Activated CD4-positive, alpha-beta T cell treated with anti-CD3 and anti-CD28 coated beads, Interleukin-2, amount 10 ng/mL, durations not matched to agents 7 days and 5 days (primary cell): ENCODE measurements at regions not wholly inside any gene's neighbourhood (a gene's known extent, or its start where the extent isn't known, plus 50 kb on each side); places are given as distances from the start of the nearest gene placed in this dataset.
A peak's percentile ranks its signal among the peaks of the same experiment; 100 is the strongest.

ENCODE experiments used
- CTCF ChIA-PET: fragments of 350-600 bp; sonication (Branson Sonifier 250); formaldehyde crosslinking; loops from one replicate; lab custom pipeline; 2021; ENCODE audit warnings: antibody characterized with exemption; lab: Charles Lee
- POLR2A ChIA-PET: fragments of 350-600 bp; sonication (Branson Sonifier 250); formaldehyde crosslinking; loops from one replicate; lab custom pipeline; 2021; ENCODE audit warnings: antibody characterized with exemption; lab: Charles Lee
- DNase-seq: peaks from one replicate; pipeline ENCODE4 v3.0.0-alpha.2; 2020
- H3K27ac Mint-ChIP-seq: one replicate; pipeline ENCODE4 v1.8.0; 2021; ENCODE audit warnings: mild to moderate bottlenecking, moderate library complexity, mixed read lengths
- H3K27me3 Mint-ChIP-seq: one replicate; pipeline ENCODE4 v1.8.0; 2021; ENCODE audit warnings: mixed read lengths
- H3K36me3 Mint-ChIP-seq: one replicate; pipeline ENCODE4 v1.8.0; 2021; ENCODE audit warnings: low read depth, mixed read lengths
- H3K4me1 Mint-ChIP-seq: one replicate; pipeline ENCODE4 v1.8.0; 2021; ENCODE audit warnings: mixed read lengths
- H3K4me3 Mint-ChIP-seq: one replicate; pipeline ENCODE4 v1.8.0; 2021; ENCODE audit warnings: mild to moderate bottlenecking, moderate library complexity, mixed read lengths
- H3K9me3 Mint-ChIP-seq: one replicate; pipeline ENCODE4 v1.8.0; 2021; ENCODE audit warnings: mixed read lengths

DNA sequence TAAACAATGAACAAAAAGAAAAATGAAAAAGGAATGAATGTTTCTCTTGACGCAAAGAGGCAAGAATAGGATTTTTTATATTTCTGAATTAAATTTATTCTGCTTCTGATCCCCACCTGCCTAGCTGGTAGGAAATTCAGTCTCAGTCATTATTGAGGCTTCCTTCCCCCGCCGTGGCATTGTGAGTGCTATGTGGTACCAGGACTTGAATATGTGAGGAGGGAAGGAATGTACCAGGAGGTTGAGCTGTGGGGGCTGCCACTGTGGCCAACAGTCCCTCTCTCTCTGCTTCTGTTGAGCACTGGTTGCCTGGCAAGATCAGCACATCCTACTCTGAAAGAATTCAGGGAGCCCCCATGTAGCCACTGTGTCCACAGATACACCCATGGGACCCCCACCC, 368.1 kb upstream of the JARID2 start:
- Mint-ChIP-seq H3K27me3 (no peaks in the 10 kb centered on the region), H3K4me3 (no peak overlapping the region), H3K4me1 (peaks cover 49% of the 10 kb centered on the region), H3K36me3 (peaks cover 1% of the 10 kb centered on the region), H3K27ac (peak overlapping the region; percentile 43), H3K9me3 (no peaks in the 10 kb centered on the region)
- ChIA-PET CTCF (interaction anchor here (1.4 to 1.6 kb wide), 2 partner anchors 8 to 10 kb away, joined by 3 to 5 read pairs; no protein-coding TSS in a partner anchor), POLR2A (no interaction called here)
- DNase-seq, result no peak

GRCh38 chr6:14880052-14880451, 365.8 kb upstream of the JARID2 start:
- no peaks in the 10 kb centered on the region for H3K27me3 Mint-ChIP-seq
- no peak overlapping the region for H3K27ac Mint-ChIP-seq
- ChIA-PET CTCF (no interaction called here), POLR2A (no interaction called here)
- H3K4me1 Mint-ChIP-seq, result peaks cover 36% of the 10 kb centered on the region
- no peaks in the 10 kb centered on the region for H3K36me3 Mint-ChIP-seq
- no peak for DNase-seq
- no peak overlapping the region for H3K4me3 Mint-ChIP-seq
- no peaks in the 10 kb centered on the region for H3K9me3 Mint-ChIP-seq

- Mint-ChIP-seq H3K9me3 (no peaks in the 10 kb centered on the region), H3K36me3 (no peaks in the 10 kb centered on the region), H3K4me3 (no peak overlapping the region), H3K4me1 (peaks cover 30% of the 10 kb centered on the region), H3K27ac (peak overlapping the region; percentile 38), H3K27me3 (no peaks in the 10 kb centered on the region)
- ChIA-PET CTCF (interaction anchor here (0.6 kb wide), 1 partner anchor 625 kb away, joined by 4 read pairs; no protein-coding TSS in a partner anchor), POLR2A (no interaction called here)
- no peak for DNase-seq
Measured at GRCh38 chr6:14880677-14881076, 365.2 kb upstream of the JARID2 start.

GRCh38 chr6:14881398-14881797, 364.5 kb upstream of the JARID2 start:
- peaks cover 23% of the 10 kb centered on the region for H3K4me1 Mint-ChIP-seq
- ChIA-PET CTCF (interaction anchor here (0.6 kb wide), 1 partner anchor 626 kb away, joined by 4 read pairs; no protein-coding TSS in a partner anchor), POLR2A (no interaction called here)
- no peaks in the 10 kb centered on the region for H3K36me3 Mint-ChIP-seq
- no peak for DNase-seq
- no peaks in the 10 kb centered on the region for H3K27me3 Mint-ChIP-seq
- no peaks in the 10 kb centered on the region for H3K9me3 Mint-ChIP-seq
- H3K27ac Mint-ChIP-seq, result no peak overlapping the region
- H3K4me3 Mint-ChIP-seq, result no peak overlapping the region

DNA sequence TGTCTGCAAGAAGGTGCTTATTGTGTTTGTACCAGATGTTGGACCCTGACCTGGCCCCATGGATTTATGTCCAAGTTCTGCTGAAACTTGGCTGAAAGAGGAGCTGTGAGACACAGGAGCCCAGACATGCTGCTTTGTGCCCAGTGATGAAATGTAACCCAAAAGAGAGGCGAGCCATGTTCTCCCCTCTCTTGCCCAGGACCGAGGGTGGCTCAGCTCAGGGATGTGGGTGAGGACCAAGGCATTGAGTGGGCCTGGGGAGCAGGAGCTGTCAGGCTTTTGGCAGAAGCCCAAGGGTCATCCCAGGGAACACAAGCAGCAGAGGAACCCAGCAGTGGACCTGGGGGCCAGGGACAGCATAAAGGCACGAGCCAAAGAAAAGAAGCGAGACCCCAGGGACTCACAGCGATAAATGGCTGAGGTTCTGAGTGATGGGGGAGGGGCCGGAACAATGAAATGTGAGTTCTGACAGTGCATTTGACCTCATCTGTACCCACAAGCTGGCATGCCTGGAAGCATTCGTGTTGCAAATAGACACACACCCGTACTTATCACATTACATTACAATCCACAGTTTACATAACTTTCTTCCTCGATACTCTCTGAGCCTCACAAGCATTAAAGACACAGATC, 363.4 kb upstream of the JARID2 start:
- CTCF ChIA-PET, result no interaction called here
- H3K27ac Mint-ChIP-seq, result no peak overlapping the region

DNA sequence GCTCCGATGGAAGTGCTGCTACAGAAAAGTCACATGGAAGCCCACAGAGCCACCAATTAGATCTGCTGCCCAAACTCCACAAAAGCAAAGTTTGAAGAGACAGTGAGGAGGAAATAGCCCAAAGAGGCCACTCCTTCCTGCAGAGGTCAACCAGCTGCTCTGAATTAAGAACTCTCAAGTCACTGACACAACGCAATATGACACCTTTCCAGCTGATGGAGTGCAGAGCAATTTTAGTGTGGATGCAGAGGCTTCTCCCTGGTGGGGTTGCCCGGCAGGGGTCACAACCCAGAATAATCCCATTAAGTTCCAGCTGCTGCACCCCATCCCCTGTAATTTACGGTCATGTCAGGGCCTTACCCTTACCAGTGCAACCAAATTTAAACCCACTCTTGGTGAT, 361.9 kb upstream of the JARID2 start:
- Mint-ChIP-seq H3K27me3 (no peaks in the 10 kb centered on the region), H3K9me3 (no peaks in the 10 kb centered on the region), H3K27ac (no peak overlapping the region), H3K4me1 (no peaks in the 10 kb centered on the region), H3K4me3 (no peak overlapping the region), H3K36me3 (no peaks in the 10 kb centered on the region)
- no peak for DNase-seq
- ChIA-PET CTCF (no interaction called here), POLR2A (no interaction called here)

More for the DNA sequence above, 363.4 kb upstream of the JARID2 start:
- Mint-ChIP-seq H3K9me3 (no peaks in the 10 kb centered on the region), H3K27me3 (no peaks in the 10 kb centered on the region), H3K4me3 (no peak overlapping the region), H3K36me3 (no peaks in the 10 kb centered on the region), H3K4me1 (peaks cover 13% of the 10 kb centered on the region)
- DNase-seq, result no peak
- POLR2A ChIA-PET, result no interaction called here

GRCh38 chr6:14885498-14885897, 360.4 kb upstream of the JARID2 start:
- no peaks in the 10 kb centered on the region for H3K27me3 Mint-ChIP-seq
- POLR2A ChIA-PET, result no interaction called here
- H3K4me1 Mint-ChIP-seq, result no peaks in the 10 kb centered on the region
- DNase-seq, result no peak
- H3K9me3 Mint-ChIP-seq, result peaks cover 5% of the 10 kb centered on the region
- no peaks in the 10 kb centered on the region for H3K36me3 Mint-ChIP-seq
- CTCF ChIA-PET, result interaction anchor here (0.6 to 1.0 kb wide), 7 partner anchors 9 to 973 kb away, joined by 3 to 10 read pairs (median 3); no protein-coding TSS in a partner anchor
- no peak overlapping the region for H3K27ac Mint-ChIP-seq
- H3K4me3 Mint-ChIP-seq, result no peak overlapping the region

DNA sequence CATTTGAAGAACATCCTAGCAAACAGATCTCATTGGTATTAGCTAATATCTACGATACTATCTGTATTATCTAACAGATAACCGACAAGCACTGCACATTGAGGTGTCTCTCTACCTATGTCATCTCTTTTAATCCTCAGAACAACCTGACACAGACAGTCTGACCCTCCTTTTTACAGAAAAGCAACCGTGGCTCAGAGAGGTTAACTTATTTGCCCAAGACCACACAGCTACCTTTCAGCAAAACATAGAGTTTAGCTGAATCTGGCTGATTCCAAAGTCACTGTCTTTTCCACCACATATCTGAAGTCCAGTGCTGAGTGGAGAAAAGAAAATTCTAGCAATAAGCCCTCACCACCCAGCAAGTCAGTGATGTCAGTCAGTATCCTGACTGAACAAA, 358.7 kb upstream of the JARID2 start:
- H3K27ac Mint-ChIP-seq, result no peak overlapping the region
- no peak for DNase-seq
- H3K9me3 Mint-ChIP-seq, result peaks cover 8% of the 10 kb centered on the region
- ChIA-PET CTCF (no interaction called here), POLR2A (no interaction called here)
- no peak overlapping the region for H3K4me3 Mint-ChIP-seq
- no peaks in the 10 kb centered on the region for H3K27me3 Mint-ChIP-seq
- no peaks in the 10 kb centered on the region for H3K36me3 Mint-ChIP-seq
- H3K4me1 Mint-ChIP-seq, result no peaks in the 10 kb centered on the region

DNA sequence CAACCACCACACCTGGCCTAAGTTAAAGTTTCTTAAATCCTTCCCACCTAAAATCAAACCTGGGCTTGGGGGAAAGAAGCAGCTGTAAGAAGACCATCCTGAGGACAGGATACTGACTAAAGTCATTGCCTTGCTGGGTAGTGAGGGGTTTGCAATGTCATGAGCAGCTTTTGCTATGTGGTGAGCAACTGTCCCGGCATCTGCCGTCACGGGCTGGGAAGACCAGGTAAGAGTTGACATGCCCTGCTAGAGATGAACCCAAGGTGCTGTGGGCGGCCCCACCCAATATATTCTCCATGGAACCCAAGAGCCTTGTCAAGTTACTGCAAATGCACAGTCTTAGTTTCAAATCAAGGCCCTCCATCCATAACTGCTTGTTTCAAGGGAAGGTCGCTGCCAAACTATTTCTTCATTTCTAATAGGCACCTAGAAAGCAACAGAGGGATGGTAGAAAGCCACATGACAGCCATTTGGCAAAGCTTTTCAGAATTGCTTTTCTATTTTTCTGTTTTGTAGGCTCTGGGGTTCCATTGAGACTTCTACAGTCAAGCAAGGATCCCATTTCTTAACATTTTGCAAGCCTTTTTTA, 357.8 kb upstream of the JARID2 start:
- Mint-ChIP-seq H3K4me3 (no peak overlapping the region), H3K27ac (no peak overlapping the region), H3K27me3 (no peaks in the 10 kb centered on the region), H3K9me3 (peaks cover 8% of the 10 kb centered on the region), H3K4me1 (no peaks in the 10 kb centered on the region), H3K36me3 (no peaks in the 10 kb centered on the region)
- ChIA-PET CTCF (interaction anchor here (0.5 kb wide), 1 partner anchor 17 kb away, joined by 3 read pairs; no protein-coding TSS in a partner anchor), POLR2A (no interaction called here)
- no peak for DNase-seq

DNA sequence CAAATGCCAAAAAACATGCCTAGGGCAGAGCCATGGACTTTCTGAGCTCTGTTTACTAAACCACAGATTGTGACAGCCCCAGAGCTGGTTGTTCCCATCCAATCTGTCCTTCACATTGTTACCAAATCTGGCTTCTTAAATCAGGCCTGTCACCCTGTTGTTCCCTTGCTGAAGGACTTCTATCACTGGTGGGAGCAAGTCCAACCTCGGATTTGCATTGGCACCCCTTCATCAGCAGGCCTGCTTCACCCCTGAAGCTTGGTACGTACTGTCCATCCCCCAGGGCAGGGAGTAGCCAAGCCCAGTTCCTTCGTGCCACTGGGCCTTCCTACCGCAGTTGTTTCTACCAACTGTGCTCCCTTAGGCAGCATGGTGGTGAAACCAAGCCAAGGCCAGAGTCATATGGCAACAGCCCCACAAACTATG, 357.3 kb upstream of the JARID2 start:
- POLR2A ChIA-PET, result no interaction called here
- no peak for DNase-seq
- Mint-ChIP-seq H3K4me3 (no peak overlapping the region), H3K36me3 (no peaks in the 10 kb centered on the region), H3K9me3 (peaks cover 11% of the 10 kb centered on the region), H3K27ac (no peak overlapping the region), H3K27me3 (no peaks in the 10 kb centered on the region), H3K4me1 (no peaks in the 10 kb centered on the region)
- CTCF ChIA-PET, result interaction anchor here (0.5 kb wide), 1 partner anchor 16 kb away, joined by 3 read pairs; no protein-coding TSS in a partner anchor

DNA sequence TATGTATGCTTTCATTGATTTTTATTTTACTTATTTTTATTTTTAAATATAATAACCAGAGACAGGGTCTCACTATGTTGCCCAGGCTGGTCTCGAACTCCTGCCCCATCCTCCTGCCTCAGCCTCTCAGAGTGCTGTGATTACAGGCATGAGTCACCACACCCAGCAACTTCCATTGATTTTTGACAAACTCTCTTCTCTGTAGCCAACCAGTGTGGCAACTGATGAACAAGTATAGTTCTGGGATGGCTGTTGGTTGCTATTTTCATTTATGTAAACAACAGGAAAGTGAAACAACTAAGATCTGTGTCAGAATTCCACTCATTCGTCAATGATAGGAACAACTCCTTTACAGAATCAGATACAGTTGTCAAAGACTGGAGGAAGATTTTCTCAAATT, 356.7 kb upstream of the JARID2 start:
- Mint-ChIP-seq H3K4me3 (no peak overlapping the region), H3K27me3 (no peaks in the 10 kb centered on the region), H3K9me3 (peaks cover 13% of the 10 kb centered on the region), H3K27ac (no peak overlapping the region), H3K36me3 (no peaks in the 10 kb centered on the region), H3K4me1 (no peaks in the 10 kb centered on the region)
- no peak for DNase-seq
- CTCF ChIA-PET, result no interaction called here
- POLR2A ChIA-PET, result no interaction called here

DNA sequence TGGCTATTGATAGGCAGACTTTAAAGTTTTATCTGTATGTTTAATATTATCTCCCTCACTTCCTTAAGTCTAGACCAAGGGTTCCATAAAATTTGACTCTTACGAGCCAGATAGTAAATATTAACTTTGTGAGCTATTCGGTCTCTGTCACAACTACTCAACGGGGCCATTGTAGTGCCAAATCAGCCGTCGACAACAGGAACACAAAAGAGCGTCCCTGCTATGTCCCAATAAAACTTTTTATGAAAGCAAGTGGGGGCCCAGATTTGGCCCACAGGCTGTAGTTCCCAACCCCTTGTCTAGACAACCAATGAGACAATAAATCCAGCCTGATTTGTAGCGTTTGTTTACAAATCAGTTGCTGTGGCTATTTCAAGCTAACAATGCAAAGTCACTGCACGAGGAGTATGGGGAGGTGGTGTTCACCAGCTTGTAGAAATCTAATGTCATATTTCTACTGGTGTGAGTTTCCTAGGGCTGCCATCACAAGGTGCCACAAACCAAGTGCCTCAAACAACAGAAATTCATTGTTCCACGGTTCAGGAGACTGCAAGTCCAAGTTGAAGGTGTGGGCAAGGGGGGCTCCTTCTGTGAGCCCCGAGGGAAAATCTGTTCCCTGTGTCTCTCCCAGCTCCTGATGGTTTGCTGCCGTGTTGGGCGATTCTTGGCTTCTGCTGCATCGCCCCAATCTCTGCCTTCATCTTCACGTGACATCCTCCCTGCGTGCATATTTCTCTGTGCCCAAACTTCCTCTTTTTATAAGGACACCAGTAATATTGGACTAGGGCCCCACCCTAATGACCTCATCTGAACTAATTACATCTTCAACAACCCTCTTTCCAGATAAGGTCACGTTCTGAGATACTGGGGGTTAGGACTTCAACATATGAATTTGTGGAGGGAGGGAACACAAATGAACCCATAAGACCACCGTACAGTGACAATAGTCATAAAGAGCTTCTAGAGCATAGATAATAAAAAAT, 356.0 kb upstream of the JARID2 start:
- ChIA-PET POLR2A (no interaction called here), CTCF (no interaction called here)
- Mint-ChIP-seq H3K4me1 (no peaks in the 10 kb centered on the region), H3K36me3 (no peaks in the 10 kb centered on the region), H3K27ac (no peak overlapping the region), H3K4me3 (no peak overlapping the region), H3K9me3 (peaks cover 13% of the 10 kb centered on the region), H3K27me3 (no peaks in the 10 kb centered on the region)
- no peak for DNase-seq
